ENCODE measurements at regions not wholly inside any gene's neighbourhood (a gene's known extent, or its start where the extent isn't known, plus 50 kb on each side); places are given as distances from the start of the nearest gene placed in this dataset.

DNA sequence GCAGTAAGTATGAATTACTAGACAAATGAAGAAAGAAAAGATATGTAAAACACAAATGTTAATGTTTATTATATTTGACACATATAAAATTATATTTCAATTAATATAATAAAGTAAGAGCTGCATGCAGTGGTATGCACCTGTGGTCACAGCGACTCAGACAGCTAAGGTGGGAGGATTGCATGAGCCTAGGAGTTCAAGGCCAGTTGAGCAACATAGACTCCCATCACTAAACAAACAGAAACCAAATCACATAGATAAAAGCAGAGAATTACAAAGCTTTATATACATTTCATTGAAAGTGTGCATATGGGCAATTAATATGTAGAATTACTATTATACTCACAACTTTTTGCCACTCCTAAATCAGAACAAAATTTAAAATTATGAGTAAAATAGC, 70.0 kb upstream of the HTATIP2 start:
- no peak overlapping the region for H3K27ac ChIP-seq
- no peak for TF ChIP-seq ZFX (IDR thresholded peaks at IDR 0.05)
- TF ChIP-seq, protein P1, sequence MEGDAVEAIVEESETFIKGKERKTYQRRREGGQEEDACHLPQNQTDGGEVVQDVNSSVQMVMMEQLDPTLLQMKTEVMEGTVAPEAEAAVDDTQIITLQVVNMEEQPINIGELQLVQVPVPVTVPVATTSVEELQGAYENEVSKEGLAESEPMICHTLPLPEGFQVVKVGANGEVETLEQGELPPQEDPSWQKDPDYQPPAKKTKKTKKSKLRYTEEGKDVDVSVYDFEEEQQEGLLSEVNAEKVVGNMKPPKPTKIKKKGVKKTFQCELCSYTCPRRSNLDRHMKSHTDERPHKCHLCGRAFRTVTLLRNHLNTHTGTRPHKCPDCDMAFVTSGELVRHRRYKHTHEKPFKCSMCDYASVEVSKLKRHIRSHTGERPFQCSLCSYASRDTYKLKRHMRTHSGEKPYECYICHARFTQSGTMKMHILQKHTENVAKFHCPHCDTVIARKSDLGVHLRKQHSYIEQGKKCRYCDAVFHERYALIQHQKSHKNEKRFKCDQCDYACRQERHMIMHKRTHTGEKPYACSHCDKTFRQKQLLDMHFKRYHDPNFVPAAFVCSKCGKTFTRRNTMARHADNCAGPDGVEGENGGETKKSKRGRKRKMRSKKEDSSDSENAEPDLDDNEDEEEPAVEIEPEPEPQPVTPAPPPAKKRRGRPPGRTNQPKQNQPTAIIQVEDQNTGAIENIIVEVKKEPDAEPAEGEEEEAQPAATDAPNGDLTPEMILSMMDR (conservative IDR thresholded peaks at IDR 0.05): no peak

DNA sequence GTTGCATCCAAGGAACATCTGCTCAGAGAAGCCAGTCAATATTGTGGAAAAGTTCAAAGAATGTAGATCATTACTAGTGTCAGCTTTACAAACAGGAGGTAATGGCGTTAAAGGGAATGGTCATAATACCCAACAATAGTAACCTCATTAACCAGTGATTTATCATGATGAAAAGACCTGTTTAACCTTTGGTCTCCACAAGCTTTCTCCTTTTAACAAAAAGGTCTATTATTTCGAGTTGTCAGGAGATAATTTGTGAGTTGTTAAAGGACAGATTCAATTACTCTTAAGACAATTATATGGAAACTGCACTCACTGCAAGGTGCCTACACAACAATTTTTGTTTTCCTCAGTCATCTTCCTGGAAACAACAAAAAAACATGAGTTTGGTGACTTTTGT, 73.8 kb upstream of the HTATIP2 start:
- TF ChIP-seq, protein P1 (conservative IDR thresholded peaks at IDR 0.05): no peak
- no peak for TF ChIP-seq ZFX (IDR thresholded peaks at IDR 0.05)
- no peak overlapping the region for H3K27ac ChIP-seq

DNA sequence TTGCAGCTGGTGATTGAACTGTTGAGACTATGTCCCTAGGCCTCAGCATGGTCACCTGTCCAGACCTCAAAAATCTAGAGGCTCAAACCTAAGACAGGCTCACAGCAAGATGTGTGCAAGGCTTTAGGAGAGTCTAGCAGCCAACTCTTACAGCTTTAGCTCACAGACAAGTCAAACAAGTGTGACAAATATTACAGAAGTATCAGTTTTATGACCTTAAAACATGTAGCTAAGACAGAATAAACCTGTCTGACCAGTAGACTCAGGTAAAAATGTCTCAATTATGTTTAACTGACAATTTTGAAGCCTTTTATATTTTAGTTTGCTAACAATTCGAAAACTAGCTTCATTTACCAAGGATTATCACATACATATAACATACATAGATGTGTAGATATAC, 80.0 kb upstream of the HTATIP2 start:
- H3K27ac ChIP-seq: no peak overlapping the region
- TF ChIP-seq, protein P1 (conservative IDR thresholded peaks at IDR 0.05): no peak
- TF ChIP-seq ZFX (IDR thresholded peaks at IDR 0.05): no peak

DNA sequence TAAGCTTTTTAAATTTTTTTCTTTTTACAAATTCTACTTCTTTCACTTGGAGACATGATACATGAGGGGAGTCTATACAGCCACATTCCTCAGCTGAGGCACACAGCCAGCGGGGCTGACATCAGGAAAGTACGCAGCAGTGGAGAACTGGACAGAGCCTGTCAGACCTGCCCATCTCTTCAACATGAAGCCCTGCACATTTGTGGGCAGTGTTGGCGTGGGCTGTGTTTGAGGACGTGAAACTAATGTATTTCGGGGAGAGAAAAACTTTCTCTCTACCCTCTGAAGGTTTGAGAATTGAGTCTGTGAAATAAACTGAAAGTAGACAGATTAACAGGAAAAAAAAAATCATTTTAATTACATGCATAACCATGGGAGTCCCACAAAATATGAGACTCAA, 84.8 kb upstream of the HTATIP2 start:
- TF ChIP-seq, protein P1 (conservative IDR thresholded peaks at IDR 0.05): no peak
- no peak for TF ChIP-seq ZFX (IDR thresholded peaks at IDR 0.05)
- H3K27ac ChIP-seq: no peak overlapping the region

DNA sequence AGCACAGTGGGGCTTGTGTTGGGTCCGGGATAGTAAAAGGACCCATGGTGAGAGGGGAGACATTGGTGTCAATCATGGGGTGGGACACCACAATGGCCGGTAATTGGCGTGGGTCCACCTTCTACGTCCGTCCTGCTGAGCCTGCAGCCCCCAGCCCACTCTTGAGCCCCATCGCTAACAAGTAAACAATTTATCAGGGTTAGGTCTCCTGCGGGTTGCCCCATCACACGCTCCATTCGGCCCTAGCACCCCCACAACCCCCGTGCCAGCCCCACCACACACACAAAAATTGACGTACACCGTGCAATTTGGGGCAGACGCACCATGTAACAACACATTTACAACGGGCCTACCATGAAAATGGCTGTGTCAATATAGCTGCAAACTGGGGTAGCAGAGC, 86.5 kb upstream of the HTATIP2 start:
- H3K27ac ChIP-seq: no peak overlapping the region
- TF ChIP-seq ZFX (IDR thresholded peaks at IDR 0.05): no peak
- TF ChIP-seq, protein P1 (conservative IDR thresholded peaks at IDR 0.05): no peak

DNA sequence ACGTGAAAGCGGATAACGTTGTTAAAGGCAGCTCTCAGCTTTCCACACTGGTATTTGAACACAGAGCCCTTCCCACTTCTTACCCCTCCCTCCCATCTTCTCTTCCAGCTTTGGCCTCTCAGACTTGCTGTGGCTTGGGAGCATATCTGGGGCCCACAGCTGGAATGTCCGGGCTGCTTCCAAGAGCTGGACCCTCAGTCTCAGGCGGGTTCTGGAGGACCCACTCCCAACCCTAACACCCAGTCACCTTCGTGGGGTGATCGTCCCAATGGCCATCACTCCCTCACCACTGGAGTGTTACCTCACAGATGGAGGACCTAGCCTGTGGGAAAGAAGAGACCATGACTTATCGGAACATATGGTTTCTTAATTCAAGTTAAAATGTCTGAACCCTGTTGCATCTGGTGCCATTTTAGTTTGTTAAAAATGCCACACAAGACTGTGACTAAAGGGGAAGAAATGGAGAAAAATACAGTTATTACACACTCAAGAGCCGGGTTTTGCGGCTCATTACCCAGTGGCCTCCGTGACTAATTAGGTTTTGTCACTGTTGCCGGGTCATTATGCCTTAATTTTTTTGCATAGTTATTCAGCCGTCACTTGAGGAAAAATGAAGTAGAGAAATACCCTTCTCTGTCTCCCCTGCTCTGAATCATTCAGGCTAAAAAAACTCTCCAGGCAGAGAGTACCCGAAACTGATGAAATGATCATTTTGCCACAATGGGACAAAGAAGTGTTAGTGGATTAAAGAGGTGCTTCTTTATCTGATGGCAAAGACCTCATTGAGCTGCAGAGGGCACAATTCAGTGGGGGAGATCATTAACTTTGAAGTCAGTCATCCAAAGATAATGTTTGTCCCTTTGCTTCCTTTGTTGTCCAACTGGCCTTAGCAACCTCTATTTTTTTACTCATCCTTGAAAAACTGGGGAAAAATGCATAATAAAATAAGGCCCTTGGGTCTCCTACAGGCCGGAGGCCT, 87.2 kb upstream of the HTATIP2 start:
- TF ChIP-seq, protein P1 (conservative IDR thresholded peaks at IDR 0.05): no peak
- no peak for TF ChIP-seq ZFX (IDR thresholded peaks at IDR 0.05)
- H3K27ac ChIP-seq: no peak overlapping the region

DNA sequence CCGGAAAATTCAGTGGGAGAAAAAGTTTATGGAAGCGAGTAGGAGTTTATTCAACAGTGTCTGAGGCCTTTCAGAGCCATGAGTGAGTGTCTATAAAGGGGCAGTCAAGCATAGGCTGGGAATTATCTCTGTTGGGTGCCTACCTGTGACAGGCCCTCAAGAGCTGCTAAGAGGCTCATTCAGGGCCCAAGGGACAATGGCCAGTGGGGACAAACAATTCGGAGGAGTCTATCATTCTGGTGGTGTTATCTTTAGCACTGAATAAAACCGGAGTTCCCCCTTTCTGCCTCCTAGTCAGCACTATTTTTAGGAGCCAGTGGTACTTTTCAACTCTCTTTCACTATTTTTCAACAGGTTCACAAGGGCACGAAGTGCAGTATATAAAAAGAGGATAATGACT, 89.5 kb upstream of the HTATIP2 start:
- H3K27ac ChIP-seq: no peak overlapping the region
- TF ChIP-seq, protein P1 (conservative IDR thresholded peaks at IDR 0.05): no peak
- no peak for TF ChIP-seq ZFX (IDR thresholded peaks at IDR 0.05)
